ENCODE measurements at regions not wholly inside any gene's neighbourhood (a gene's known extent, or its start where the extent isn't known, plus 50 kb on each side); places are given as distances from the start of the nearest gene placed in this dataset.

- TF ChIP-seq POLR2A (IDR thresholded peaks at IDR 0.05; ENCODE audit: low read depth, low read length) (no peak), POLR2AphosphoS5 (IDR thresholded peaks at IDR 0.05; ENCODE audit: low read depth, low read length) (no peak), POU2F2 (IDR thresholded peaks at IDR 0.05; ENCODE audit: low read depth, low read length) (no peak), SPI1 (IDR thresholded peaks at IDR 0.05; ENCODE audit: low read depth, low read length) (no peak), TAF1 (IDR thresholded peaks at IDR 0.05; ENCODE audit: low read depth, low read length) (no peak), PAX5 (IDR thresholded peaks at IDR 0.05; ENCODE audit: insufficient read depth, low read length, severe bottlenecking) (no peak)
These were observed 524.4 kb downstream of the PTPRC start for GRCh38 chr1:199163267-199163666.
